Skin epidermis (tissue), 12 donors: ENCODE measurements at regions not wholly inside any gene's neighbourhood (a gene's known extent, or its start where the extent isn't known, plus 50 kb on each side); places are given as distances from the start of the nearest gene placed in this dataset.
A peak's percentile ranks its signal among the peaks of the same experiment; 100 is the strongest.

Experiments used
- H3K27ac ChIP-seq, 21 experiments: fragments of 200-600 bp; sonication (generic) in 11 of 21; one replicate each; pipeline ENCODE4 v1.5.0; 2020; ENCODE audit warnings: mild to moderate bottlenecking in 3 of 21, inconsistent platforms in 2 of 21, moderate library complexity in 2 of 21
- H3K4me3 ChIP-seq, 7 experiments: fragments of 200-600 bp; sonication (generic) in 2 of 7; one replicate each; pipeline ENCODE4 v1.5.0; 2020; ENCODE audit warnings: inconsistent platforms in 2 of 7, mild to moderate bottlenecking in 2 of 7, moderate library complexity in 1 of 7

- no peak overlapping the region for H3K27ac ChIP-seq
These were observed 53.0 kb upstream of the RAB18 start for GRCh38 chr10:27451054-27451453.

DNA sequence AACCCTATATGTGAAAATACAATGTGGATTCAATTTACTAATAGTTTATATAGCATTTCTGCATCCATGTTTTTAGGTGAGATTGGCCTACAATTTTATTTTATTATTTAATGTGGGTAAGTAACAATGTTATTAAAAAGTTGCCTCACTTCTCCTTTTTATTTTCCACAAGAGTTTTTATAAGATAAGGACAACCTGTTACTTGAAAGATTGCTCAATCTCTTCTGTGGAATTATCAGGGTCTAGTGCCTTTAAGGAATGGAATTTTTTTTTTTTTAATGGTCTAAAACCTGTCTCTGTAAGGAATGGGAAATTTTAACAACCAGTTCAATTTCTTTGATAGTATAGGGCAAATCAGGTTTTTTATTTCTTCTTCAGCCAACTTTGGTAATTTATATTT is 53.9 kb upstream of the RAB18 start:
- no peak overlapping the region for H3K27ac ChIP-seq
- H3K4me3 ChIP-seq: no peak overlapping the region

More at GRCh38 chr10:27451054-27451453, 53.0 kb upstream of the RAB18 start:
- H3K4me3 ChIP-seq: no peak overlapping the region

DNA sequence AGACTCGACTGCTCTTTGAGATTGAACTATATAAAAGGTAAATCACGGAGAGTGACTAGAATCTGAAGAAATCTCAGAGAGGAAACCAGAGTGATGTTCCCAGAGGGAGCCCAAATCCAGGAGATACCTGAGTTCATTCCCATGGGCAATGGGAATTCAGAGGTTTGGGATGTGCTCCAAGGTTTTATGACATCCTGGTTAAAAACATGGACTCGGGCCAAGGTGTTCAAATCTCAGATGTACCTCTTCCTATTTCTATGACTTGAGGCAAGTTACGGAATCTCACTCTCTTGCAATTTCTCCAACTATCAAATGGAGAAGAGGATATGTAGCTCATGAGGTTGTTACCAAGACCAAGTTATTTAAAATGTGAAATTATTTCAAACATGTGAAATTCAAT is 54.5 kb upstream of the RAB18 start:
- H3K4me3 ChIP-seq: no peak overlapping the region
- no peak overlapping the region for H3K27ac ChIP-seq

GRCh38 chr10:27448921-27449320 is 55.2 kb upstream of the RAB18 start:
- H3K27ac ChIP-seq: no peak overlapping the region
- H3K4me3 ChIP-seq: no peak overlapping the region

DNA sequence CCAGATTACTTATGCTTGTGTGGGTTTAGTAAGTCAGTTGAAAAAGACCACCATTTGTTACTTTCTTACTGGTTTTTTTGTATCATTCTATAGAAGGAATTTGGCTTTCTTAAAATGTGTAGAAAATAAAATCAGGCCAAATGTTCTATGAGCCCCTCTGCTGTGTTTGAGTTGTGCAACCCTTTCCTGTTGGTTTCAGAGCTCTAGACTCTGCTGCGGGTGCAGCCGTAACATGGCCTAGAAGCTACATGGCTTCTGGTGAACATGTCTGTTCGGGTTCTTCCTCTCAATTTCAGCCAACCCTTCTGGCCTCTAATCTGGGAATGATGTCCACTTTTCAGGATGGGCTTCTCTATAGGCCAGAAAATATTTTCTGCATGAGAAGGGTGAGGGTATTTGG is 56.6 kb upstream of the RAB18 start:
- H3K27ac ChIP-seq: no peak overlapping the region
- H3K4me3 ChIP-seq: no peak overlapping the region

DNA sequence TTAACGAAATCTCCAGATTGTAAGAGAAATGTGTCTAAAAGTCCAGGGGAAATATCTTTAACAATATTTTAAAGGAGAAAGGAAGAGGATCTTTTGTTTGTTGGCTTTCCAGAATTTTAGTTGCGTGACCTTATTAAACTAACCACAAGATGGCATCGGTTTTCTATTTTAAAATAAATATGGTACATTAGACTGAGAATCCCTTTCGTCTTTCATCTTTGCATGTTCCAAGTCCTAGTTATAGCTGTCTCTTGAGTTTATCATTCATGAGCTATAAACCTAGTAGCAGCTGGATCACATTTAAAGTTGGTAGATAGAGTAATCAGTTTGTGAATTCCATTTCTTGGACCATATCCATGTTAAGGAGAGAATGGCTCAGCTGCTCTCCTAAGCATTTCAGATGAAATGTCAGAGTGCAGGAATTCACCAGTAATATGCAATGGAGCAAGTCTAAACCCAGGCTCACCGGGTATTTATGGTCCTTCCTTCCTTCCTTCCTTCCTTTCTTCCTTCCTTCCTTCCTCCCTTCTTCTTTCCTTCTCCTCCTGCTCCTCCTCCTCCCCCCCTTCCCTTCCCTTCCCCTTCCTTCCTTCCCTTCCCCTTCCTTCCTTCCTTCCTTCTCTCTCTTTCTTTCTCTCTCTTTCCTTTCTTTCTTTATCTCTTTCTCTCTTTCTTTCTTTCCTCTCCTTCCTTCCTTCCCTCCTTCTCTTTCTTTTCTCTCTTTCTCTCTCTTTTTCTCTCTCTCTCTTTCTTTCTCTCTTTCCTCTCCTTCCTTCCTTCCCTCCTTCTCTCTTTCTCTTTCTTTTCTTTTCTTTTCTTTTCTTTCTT is 57.8 kb upstream of the RAB18 start:
- H3K4me3 ChIP-seq: no peak overlapping the region

DNA sequence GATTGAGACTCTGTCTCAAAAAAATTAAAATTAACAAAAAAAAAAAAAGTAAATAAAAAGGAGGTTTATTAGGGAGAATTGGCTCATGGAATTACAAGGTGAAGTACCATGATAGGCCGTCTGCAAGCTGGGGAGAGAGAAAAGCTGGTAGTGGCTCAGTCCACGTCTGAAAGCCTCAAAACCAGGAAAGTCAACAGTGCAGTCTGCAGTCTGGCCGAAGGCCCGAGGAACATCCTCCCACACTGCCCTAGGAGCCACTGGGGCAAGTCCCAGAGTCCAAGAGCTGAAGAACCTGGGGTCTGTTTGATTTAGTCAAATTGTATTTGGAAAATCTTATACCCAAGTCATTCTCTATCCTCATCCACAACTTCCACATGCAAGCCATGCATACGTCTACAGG is 59.0 kb upstream of the RAB18 start:
- Histone ChIP-seq H3K27ac (no peak overlapping the region), H3K4me3 (no peak overlapping the region)

More for the DNA sequence above, 57.8 kb upstream of the RAB18 start:
- H3K27ac ChIP-seq: no peak overlapping the region

DNA sequence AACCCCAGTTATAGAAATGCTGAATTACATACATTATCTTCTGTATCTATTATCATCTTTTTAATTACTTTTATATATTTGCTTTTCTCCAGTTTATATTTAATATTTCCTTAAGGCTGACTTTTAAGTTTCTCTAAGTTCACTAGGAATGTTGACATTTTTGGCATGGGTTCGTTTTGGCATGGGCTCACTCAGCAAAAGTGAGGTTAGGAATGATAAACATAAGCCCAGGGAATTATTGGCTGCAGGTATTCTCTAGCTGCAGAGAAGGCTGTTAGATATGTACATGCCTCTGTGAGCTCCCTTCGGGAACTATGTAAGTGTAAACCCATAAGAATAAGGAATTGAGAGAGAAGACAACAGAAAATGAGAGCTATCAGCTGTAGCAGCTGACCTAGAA is 63.6 kb upstream of the RAB18 start:
- H3K4me3 ChIP-seq: no peak overlapping the region

GRCh38 chr10:27440021-27440420 is 64.1 kb upstream of the RAB18 start:
- H3K27ac ChIP-seq: no peak overlapping the region
- H3K4me3 ChIP-seq: no peak overlapping the region

More for the DNA sequence above, 63.6 kb upstream of the RAB18 start:
- no peak overlapping the region for H3K27ac ChIP-seq

DNA sequence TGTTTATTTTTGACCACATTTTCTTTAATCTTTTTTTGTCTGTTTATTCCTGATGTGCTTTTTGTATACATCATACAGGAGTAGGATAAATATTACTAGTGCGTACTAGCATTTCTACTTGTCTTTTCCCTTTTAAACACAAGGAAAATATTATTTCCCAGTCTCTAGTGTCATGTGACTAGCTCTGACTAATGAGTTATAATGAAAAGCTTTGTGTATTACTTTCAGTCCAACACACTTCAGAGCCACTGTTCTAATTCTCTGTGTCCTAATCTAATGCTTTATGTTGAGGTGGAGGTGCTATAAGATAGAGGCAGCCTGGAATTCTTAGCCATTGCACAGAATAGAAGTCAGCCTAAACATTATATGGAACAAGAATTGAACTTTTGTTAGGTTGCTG is 65.0 kb upstream of the RAB18 start:
- Histone ChIP-seq H3K4me3 (no peak overlapping the region), H3K27ac (no peak overlapping the region)

- Histone ChIP-seq H3K27ac (no peak overlapping the region), H3K4me3 (no peak overlapping the region)
These were observed 66.3 kb upstream of the RAB18 start for GRCh38 chr10:27437775-27438174.

DNA sequence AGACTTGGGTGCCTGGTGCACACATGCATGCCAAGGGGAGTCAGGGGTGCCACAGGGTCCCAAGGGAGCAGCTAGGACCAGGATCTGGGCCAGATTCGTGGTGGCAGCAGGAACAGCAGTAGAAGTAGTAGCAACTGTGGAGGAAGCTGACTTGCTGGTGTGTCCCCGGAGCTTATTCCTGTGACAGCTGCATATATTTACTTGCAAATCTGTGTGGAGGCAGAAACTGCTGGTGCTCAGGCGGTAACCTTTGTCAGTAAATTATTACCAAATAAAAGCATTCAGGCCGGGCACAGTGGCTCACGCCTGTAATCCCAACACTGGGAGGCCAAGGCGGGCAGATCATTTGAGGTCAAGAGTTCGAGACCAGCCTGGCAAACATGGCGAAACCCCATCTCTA is 67.4 kb upstream of the RAB18 start:
- Histone ChIP-seq H3K27ac (no peak overlapping the region), H3K4me3 (no peak overlapping the region)

DNA sequence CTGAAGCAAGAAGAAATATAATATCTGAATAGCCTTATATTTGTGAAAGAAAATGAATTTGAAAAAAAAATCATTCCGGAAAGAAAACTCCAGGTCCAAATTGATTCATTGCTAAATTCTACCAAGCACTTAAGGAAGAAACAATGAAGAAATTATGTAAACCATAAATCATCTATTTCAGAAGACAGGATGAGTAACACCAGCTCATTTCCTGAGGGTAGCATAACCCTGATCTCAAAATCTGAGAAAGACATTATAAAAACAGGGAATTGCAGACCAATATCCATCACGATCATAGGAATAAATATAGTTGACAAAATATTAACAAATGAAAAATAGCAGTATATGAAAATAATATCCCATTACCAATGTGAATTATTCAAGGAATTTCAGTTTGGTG is 70.1 kb upstream of the RAB18 start:
- H3K4me3 ChIP-seq: no peak overlapping the region
- H3K27ac ChIP-seq: no peak overlapping the region

- no peak overlapping the region for H3K4me3 ChIP-seq
- no peak overlapping the region for H3K27ac ChIP-seq
These were observed 77.1 kb upstream of the RAB18 start for GRCh38 chr10:27426948-27427467.

- Histone ChIP-seq H3K4me3 (peak overlapping the region in 1 of 7 experiments; percentile 7), H3K27ac (no peak overlapping the region)
These were observed 90.2 kb upstream of the RAB18 start for GRCh38 chr10:27413831-27414348.

- Histone ChIP-seq H3K4me3 (no peak overlapping the region), H3K27ac (no peak overlapping the region)
These were observed 90.7 kb upstream of the RAB18 start for GRCh38 chr10:27413387-27413786.

- Histone ChIP-seq H3K27ac (no peak overlapping the region), H3K4me3 (no peak overlapping the region)
These were observed 94.0 kb upstream of the RAB18 start for GRCh38 chr10:27410153-27410552.

DNA sequence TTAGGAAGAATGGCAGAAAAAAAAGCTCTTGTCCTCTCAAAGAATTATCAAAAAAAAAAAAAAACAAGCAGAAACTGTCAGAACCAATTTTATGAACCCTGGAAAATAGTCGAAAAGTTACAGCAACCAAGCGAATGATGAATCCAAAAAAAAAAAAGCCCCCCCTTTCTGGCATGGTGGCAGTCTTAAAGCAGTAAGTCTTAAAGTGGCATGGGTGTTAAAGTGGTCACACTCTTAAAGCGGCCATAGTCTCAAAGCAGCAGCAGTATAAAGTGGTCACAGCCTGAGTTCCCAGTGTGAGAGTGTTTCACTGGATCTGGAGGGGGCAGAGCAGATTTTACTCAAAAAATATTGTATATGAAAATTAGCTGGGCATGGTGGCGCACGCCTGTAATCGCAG is 96.8 kb upstream of the RAB18 start:
- no peak overlapping the region for H3K4me3 ChIP-seq
- no peak overlapping the region for H3K27ac ChIP-seq

DNA sequence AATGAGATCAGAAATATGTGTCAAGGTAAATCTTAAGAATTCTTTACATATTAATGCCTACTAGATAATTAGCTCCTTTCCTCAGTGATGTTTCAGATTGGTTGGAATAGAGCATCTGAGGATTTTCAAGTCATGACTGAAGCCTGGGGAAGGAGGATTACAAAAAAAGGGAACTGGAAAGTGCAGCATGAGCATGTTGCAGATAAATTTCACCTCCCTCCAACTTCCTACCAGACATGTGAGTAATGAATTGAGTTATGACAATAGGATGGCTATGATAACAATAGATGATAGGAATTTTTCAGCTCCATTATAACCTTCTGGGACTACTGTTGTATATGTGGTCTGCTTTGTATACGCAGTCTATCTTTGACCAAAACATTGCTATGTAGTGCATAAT is 104.2 kb upstream of the RAB18 start:
- Histone ChIP-seq H3K4me3 (no peak overlapping the region), H3K27ac (no peak overlapping the region)

DNA sequence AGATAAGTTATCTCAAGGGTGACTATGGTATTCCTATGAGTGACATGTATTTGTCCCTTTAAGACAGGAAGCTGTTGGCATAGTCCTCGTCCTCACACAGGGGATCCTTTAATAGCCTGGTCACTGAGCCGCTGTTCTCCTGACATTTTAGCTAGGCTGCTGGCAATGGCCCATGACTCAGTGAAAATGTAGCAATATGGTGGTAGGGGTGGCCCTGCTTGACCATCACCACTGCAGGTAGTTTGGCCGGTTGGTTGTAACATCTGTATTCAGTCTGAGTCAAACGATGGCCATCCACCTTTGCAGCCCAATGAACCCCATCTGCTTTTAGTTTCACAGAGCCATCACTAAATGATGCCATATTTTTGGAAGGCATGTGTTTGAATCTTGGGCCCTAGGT is 110.1 kb upstream of the RAB18 start:
- no peak overlapping the region for H3K4me3 ChIP-seq
- H3K27ac ChIP-seq: no peak overlapping the region

DNA sequence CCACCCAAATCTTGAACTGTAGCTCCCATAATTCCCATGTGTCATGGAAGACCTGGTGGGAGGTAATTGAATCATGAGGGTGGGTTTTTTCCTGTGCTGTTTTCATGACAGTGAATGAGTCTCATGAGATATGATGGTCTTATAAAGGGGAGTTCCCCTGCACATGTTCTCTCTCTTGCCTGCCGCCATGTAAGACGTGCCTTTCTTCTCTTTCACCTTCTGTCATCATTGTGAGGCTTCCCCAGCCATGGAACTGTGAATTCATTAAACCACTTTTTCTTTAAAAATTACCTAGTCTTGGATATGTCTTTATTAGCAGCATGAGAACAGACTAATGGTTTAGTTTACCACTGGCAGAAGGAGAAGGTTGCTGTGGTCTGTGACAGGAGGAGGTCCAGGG is 111.5 kb upstream of the RAB18 start:
- Histone ChIP-seq H3K4me3 (no peak overlapping the region), H3K27ac (no peak overlapping the region)

GRCh38 chr10:27391916-27392315 is 112.2 kb upstream of the RAB18 start:
- Histone ChIP-seq H3K27ac (no peak overlapping the region), H3K4me3 (no peak overlapping the region)
